ENCODE measurements at regions not wholly inside any gene's neighbourhood (a gene's known extent, or its start where the extent isn't known, plus 50 kb on each side); places are given as distances from the start of the nearest gene placed in this dataset.
A peak's percentile ranks its signal among the peaks of the same experiment; 100 is the strongest.

DNA sequence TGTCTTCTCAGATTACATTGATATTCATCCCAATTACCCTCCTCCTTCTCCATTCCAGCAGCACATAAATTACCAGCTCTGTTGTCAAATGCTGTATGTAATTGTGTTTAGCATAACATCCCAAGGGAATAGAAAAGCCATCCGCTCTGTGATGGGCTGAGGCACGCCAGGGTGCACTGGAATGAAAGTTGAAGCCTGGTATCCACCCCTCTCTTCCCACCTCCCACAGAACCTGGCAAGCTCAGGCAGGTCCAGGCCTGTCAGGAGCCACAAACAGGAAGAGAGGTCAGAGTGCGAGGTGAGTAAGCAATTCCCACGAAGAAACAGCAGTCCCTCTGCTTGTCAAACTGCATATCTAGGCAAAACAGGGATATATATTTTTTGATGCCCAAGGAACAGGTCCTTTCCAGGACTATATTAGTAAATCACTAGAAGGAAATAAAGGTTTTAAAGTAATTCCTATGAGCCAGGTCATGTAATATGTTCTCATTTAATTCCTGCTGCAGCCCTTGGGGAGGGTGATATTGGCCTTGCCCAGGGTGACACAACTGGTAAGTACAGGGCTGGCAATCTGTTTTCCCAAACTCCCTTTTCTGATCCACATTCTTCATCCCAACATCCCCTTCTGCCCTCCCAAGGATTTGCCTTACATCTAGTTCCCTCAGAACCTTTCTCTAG is 155.6 kb upstream of the GHITM start:
- H3K9me2 ChIP-seq (ENCODE audit: insufficient read depth), result no peaks in the 10 kb centered on the region
- no peaks in the 10 kb centered on the region for H3K9me3 ChIP-seq (ENCODE audit: insufficient read depth, low read depth)
- no peaks in the 10 kb centered on the region for H4K20me1 ChIP-seq (ENCODE audit: insufficient read depth)
- ChIA-PET POLR2A (ENCODE audit: unreplicated experiment) (no interaction called here), CTCF (no interaction called here)
- BruUV-seq (replicated peaks), result no TSS peak
- H3K4me1 ChIP-seq (replicated peaks; ENCODE audit: insufficient read depth), result no peaks in the 10 kb centered on the region
- intact Hi-C loops (cut with micrococcal nuclease; ENCODE audit: unreplicated experiment), result no loop called here
- H2AFZ ChIP-seq, result no peak overlapping the region
- H3K36me3 ChIP-seq (ENCODE audit: low read depth), result no peaks in the 10 kb centered on the region
- no peaks in the 10 kb centered on the region for H3K79me2 ChIP-seq (ENCODE audit: low read depth)
- peak in 1 of 2 experiments; percentile 30 for DNase-seq
- no peaks in the 10 kb centered on the region for H3F3A ChIP-seq (ENCODE audit: insufficient read depth, low read depth)
- no peak overlapping the region for H3K4me2 ChIP-seq
- TF ChIP-seq, protein P1, sequence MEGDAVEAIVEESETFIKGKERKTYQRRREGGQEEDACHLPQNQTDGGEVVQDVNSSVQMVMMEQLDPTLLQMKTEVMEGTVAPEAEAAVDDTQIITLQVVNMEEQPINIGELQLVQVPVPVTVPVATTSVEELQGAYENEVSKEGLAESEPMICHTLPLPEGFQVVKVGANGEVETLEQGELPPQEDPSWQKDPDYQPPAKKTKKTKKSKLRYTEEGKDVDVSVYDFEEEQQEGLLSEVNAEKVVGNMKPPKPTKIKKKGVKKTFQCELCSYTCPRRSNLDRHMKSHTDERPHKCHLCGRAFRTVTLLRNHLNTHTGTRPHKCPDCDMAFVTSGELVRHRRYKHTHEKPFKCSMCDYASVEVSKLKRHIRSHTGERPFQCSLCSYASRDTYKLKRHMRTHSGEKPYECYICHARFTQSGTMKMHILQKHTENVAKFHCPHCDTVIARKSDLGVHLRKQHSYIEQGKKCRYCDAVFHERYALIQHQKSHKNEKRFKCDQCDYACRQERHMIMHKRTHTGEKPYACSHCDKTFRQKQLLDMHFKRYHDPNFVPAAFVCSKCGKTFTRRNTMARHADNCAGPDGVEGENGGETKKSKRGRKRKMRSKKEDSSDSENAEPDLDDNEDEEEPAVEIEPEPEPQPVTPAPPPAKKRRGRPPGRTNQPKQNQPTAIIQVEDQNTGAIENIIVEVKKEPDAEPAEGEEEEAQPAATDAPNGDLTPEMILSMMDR (conservative IDR thresholded peaks at IDR 0.05), result no peak
- TF ChIP-seq EZH2 (IDR thresholded peaks at IDR 0.05; ENCODE audit: low read depth), result no peak
- H3K27me3 ChIP-seq (ENCODE audit: insufficient read depth, low read depth), result peaks cover 7% of the 10 kb centered on the region; the same call in 1 of the 2 replicates
- H3K4me3 ChIP-seq, result no peak overlapping the region
- H3K27ac ChIP-seq, result no peak overlapping the region

DNA sequence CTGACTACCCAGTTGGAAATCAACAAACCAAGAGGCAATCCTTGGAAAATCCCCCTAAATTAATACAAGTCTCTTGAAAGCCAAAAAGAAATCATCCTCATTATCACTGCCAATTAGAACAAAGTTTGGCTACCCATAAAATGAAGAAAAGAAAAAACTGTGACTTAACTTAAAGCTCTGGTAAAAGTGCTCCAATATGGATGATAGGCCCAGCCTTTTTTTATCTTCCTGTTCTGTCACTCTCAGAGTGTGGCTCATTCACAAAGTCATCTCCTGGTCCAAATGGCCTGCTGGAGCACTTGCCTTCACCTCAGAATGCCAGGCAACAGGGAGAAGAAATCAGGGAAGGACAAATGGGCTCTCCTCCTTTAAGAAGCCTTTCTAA is 155.1 kb upstream of the GHITM start:
- DNase-seq, result no peak
- Histone ChIP-seq H3K9me2 (ENCODE audit: insufficient read depth) (no peaks in the 10 kb centered on the region), H3K36me3 (ENCODE audit: low read depth) (no peaks in the 10 kb centered on the region), H4K20me1 (ENCODE audit: insufficient read depth) (no peaks in the 10 kb centered on the region), H3K27ac (no peak overlapping the region), H3F3A (ENCODE audit: insufficient read depth, low read depth) (no peaks in the 10 kb centered on the region), H3K9me3 (ENCODE audit: insufficient read depth, low read depth) (no peaks in the 10 kb centered on the region), H2AFZ (no peak overlapping the region), H3K79me2 (ENCODE audit: low read depth) (no peaks in the 10 kb centered on the region), H3K4me1 (replicated peaks; ENCODE audit: insufficient read depth) (no peaks in the 10 kb centered on the region), H3K4me3 (no peak overlapping the region), H3K27me3 (ENCODE audit: insufficient read depth, low read depth) (peaks cover 7% of the 10 kb centered on the region; the same call in 1 of the 2 replicates), H3K4me2 (no peak overlapping the region)
- no peak for TF ChIP-seq EZH2 (IDR thresholded peaks at IDR 0.05; ENCODE audit: low read depth)
- TF ChIP-seq, protein P1 (conservative IDR thresholded peaks at IDR 0.05), result no peak
- ChIA-PET POLR2A (ENCODE audit: unreplicated experiment) (no interaction called here), CTCF (no interaction called here)
- no TSS peak for BruUV-seq (replicated peaks)
- intact Hi-C loops (cut with micrococcal nuclease; ENCODE audit: unreplicated experiment), result no loop called here

DNA sequence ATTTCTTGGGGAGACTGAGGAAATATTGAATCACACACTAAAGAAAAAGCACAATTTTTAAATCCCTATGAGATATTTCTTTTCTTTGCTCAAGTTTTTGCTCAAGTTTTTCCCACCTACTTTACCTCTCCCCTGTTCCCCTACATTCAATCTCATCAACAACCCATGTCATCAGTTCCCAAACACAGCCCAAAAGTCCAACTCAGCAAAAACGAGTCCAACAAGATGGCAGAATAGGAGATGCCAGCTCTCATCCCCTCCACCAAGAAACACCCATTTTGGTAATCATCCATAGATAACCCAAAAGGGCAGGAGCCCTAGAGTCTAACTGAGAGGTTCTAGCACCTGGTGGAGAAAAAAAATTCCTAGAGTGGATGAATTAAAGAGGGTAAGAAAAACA is 152.5 kb upstream of the GHITM start:
- Histone ChIP-seq H3K79me2 (ENCODE audit: low read depth) (no peaks in the 10 kb centered on the region), H2AFZ (no peak overlapping the region), H3K9me2 (ENCODE audit: insufficient read depth) (no peaks in the 10 kb centered on the region), H3K27ac (no peak overlapping the region), H3K27me3 (ENCODE audit: insufficient read depth, low read depth) (peaks cover 7% of the 10 kb centered on the region; the same call in 1 of the 2 replicates), H3K9me3 (ENCODE audit: insufficient read depth, low read depth) (no peaks in the 10 kb centered on the region), H3K4me1 (replicated peaks; ENCODE audit: insufficient read depth) (no peaks in the 10 kb centered on the region), H3K36me3 (ENCODE audit: low read depth) (no peaks in the 10 kb centered on the region), H3F3A (ENCODE audit: insufficient read depth, low read depth) (no peaks in the 10 kb centered on the region), H4K20me1 (ENCODE audit: insufficient read depth) (no peaks in the 10 kb centered on the region), H3K4me2 (no peak overlapping the region), H3K4me3 (no peak overlapping the region)
- ChIA-PET POLR2A (ENCODE audit: unreplicated experiment) (no interaction called here), CTCF (no interaction called here)
- no peak for TF ChIP-seq EZH2 (IDR thresholded peaks at IDR 0.05; ENCODE audit: low read depth)
- TF ChIP-seq, protein P1 (conservative IDR thresholded peaks at IDR 0.05), result no peak
- BruUV-seq (replicated peaks), result no TSS peak
- DNase-seq, result no peak
- intact Hi-C loops (cut with micrococcal nuclease; ENCODE audit: unreplicated experiment), result no loop called here
